ENCODE measurements at regions not wholly inside any gene's neighbourhood (a gene's known extent, or its start where the extent isn't known, plus 50 kb on each side); places are given as distances from the start of the nearest gene placed in this dataset.

DNA sequence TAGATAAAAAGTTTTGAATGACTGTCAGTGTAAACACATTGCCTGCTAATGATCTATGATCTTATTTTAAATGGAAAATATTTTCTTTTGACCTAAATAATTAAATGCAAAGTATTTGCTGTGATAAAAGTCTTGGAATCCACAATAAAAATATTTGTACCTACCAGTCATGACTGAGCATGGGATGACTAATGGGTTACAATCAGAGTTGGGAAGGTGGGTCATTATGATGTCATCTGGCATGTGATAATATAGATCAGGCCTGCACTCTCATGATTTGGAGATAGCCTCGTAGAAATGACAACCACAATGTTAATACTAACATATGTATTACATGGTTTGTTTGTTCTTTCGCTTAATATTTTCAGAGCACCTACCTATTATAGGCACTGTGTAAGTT lies 848.8 kb upstream of the KLHL29 start:
- WGBS (ENCODE audit: missing lambda C conversion rate): 25% methylated on average over 2 of the region's 2 CpGs
- Histone ChIP-seq H3K4me3 (no peak overlapping the region), H3K4me1 (no peaks in the 10 kb centered on the region), H3K4me2 (no peak overlapping the region), H3K27ac (no peak overlapping the region), H3K9me3 (no peaks in the 10 kb centered on the region)
- ChIA-PET CTCF (no interaction called here), POLR2A (no interaction called here)
- FAIRE-seq: no peak
- no peak for ATAC-seq
- no peak for TF ChIP-seq KDM1A (IDR thresholded peaks at IDR 0.05; ENCODE audit: low read depth)
- TF ChIP-seq TFCP2L1 (CRISPR knock-in tag; IDR thresholded peaks at IDR 0.05): no peak
- TF ChIP-seq, protein P1, sequence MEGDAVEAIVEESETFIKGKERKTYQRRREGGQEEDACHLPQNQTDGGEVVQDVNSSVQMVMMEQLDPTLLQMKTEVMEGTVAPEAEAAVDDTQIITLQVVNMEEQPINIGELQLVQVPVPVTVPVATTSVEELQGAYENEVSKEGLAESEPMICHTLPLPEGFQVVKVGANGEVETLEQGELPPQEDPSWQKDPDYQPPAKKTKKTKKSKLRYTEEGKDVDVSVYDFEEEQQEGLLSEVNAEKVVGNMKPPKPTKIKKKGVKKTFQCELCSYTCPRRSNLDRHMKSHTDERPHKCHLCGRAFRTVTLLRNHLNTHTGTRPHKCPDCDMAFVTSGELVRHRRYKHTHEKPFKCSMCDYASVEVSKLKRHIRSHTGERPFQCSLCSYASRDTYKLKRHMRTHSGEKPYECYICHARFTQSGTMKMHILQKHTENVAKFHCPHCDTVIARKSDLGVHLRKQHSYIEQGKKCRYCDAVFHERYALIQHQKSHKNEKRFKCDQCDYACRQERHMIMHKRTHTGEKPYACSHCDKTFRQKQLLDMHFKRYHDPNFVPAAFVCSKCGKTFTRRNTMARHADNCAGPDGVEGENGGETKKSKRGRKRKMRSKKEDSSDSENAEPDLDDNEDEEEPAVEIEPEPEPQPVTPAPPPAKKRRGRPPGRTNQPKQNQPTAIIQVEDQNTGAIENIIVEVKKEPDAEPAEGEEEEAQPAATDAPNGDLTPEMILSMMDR (IDR thresholded peaks at IDR 0.05): no peak
- no peak for TF ChIP-seq POLR2A (IDR thresholded peaks at IDR 0.05; ENCODE audit: low read length)
- no peak for TF ChIP-seq E2F6 (IDR thresholded peaks at IDR 0.05; ENCODE audit: borderline replicate concordance, low read depth)
- TF ChIP-seq CBX2 (IDR thresholded peaks at IDR 0.05; ENCODE audit: borderline replicate concordance, low read depth): no peak
- no peak for TF ChIP-seq PHF8 (IDR thresholded peaks at IDR 0.05; ENCODE audit: borderline replicate concordance, low read depth)
- TF ChIP-seq HDAC2 (IDR thresholded peaks at IDR 0.05): no peak
- TF ChIP-seq NFE2L2 (conservative IDR thresholded peaks at IDR 0.05; ENCODE audit: low read length): no peak
- no peak for TF ChIP-seq HOXB13 (CRISPR knock-in tag; IDR thresholded peaks at IDR 0.05; ENCODE audit: low read depth)
- no peak for TF ChIP-seq SREBF2 (IDR thresholded peaks at IDR 0.05)
- TF ChIP-seq, protein P2, sequence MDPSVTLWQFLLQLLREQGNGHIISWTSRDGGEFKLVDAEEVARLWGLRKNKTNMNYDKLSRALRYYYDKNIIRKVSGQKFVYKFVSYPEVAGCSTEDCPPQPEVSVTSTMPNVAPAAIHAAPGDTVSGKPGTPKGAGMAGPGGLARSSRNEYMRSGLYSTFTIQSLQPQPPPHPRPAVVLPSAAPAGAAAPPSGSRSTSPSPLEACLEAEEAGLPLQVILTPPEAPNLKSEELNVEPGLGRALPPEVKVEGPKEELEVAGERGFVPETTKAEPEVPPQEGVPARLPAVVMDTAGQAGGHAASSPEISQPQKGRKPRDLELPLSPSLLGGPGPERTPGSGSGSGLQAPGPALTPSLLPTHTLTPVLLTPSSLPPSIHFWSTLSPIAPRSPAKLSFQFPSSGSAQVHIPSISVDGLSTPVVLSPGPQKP (IDR thresholded peaks at IDR 0.05; ENCODE audit: low read depth, low read length): no peak
- TF ChIP-seq MAZ (IDR thresholded peaks at IDR 0.05; ENCODE audit: borderline replicate concordance, low read depth, low read length): no peak
- TF ChIP-seq NR3C1 (IDR thresholded peaks at IDR 0.05): no peak
- TF ChIP-seq JUN (IDR thresholded peaks at IDR 0.05): no peak
- no peak for TF ChIP-seq ZFP36 (IDR thresholded peaks at IDR 0.05; ENCODE audit: borderline replicate concordance, partially characterized antibody)
- no peak for TF ChIP-seq RAD21 (conservative IDR thresholded peaks at IDR 0.05 in 1 of 2, IDR thresholded peaks at IDR 0.05 in 1 of 2)
- TF ChIP-seq GATA3 (IDR thresholded peaks at IDR 0.05; ENCODE audit: borderline replicate concordance): no peak
- no peak for TF ChIP-seq ZNF302 (CRISPR knock-in tag; IDR thresholded peaks at IDR 0.05)
- DNase-seq (ENCODE audit: low read depth in 1 of 2, low spot score in 1 of 2): peak in 1 of 2 experiments; percentile 5

DNA sequence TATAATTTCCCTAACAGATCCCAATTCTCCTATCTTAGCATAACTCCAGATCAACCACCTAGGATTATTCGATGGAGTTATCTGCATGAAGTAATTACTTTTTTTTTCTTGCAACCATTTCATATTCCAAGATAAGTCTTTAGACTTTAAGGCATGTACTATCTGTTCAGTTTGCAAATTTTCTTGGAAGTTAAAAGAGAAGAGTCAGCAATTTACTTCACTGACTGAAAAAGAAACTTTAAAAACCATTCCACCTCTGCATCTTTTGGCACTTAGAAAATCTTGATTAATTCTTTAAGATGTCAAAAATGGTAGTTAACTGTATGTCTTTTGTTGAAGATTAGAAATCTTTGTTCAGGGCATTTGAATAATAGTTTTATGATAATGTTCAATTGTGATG lies 830.5 kb upstream of the KLHL29 start:
- FAIRE-seq: no peak
- ATAC-seq: no peak
- DNase-seq (ENCODE audit: low read depth in 1 of 2, low spot score in 1 of 2): no peak
- Histone ChIP-seq H3K9me3 (0 out of 3 replicates have a peak, but pooled peaks cover 3% of the 10 kb centered on the region), H3K4me3 (no peak overlapping the region), H3K27ac (no peak overlapping the region), H3K4me2 (no peak overlapping the region), H3K4me1 (no peaks in the 10 kb centered on the region)
- TF ChIP-seq CBX8 (IDR thresholded peaks at IDR 0.05): no peak
- TF ChIP-seq MAFK (IDR thresholded peaks at IDR 0.05; ENCODE audit: partially characterized antibody): peak; percentile 75
- TF ChIP-seq CHD4 (IDR thresholded peaks at IDR 0.05; ENCODE audit: borderline replicate concordance): no peak
- no peak for TF ChIP-seq POLR2AphosphoS2 (conservative IDR thresholded peaks at IDR 0.05; ENCODE audit: low read length)
- TF ChIP-seq MAX (IDR thresholded peaks at IDR 0.05): no peak
- 2% methylated on average over 1 of the region's 1 CpG for WGBS (ENCODE audit: missing lambda C conversion rate)
- ChIA-PET CTCF (no interaction called here), POLR2A (no interaction called here)
